ENCODE measurements at regions not wholly inside any gene's neighbourhood (a gene's known extent, or its start where the extent isn't known, plus 50 kb on each side); places are given as distances from the start of the nearest gene placed in this dataset.

- DNase-seq (ENCODE audit: low read depth) = no peak
Observed at GRCh38 chr18:23342506-23342905, 110.6 kb upstream of the RIOK3 start.

GRCh38 chr18:23350188-23350587, 102.9 kb upstream of the RIOK3 start:
- DNase-seq (ENCODE audit: low read depth) = no peak

- no peak for DNase-seq (ENCODE audit: low read depth)
Observed at GRCh38 chr18:23351521-23351920, 101.6 kb upstream of the RIOK3 start.

GRCh38 chr18:23352042-23352441, 101.0 kb upstream of the RIOK3 start:
- no peak for DNase-seq (ENCODE audit: low read depth)

GRCh38 chr18:23353459-23353858, 99.6 kb upstream of the RIOK3 start:
- no peak for DNase-seq (ENCODE audit: low read depth)

- no peak for DNase-seq (ENCODE audit: low read depth)
Observed at GRCh38 chr18:23354625-23355024, 98.5 kb upstream of the RIOK3 start.

GRCh38 chr18:23355206-23355605, 97.9 kb upstream of the RIOK3 start:
- no peak for DNase-seq (ENCODE audit: low read depth)

GRCh38 chr18:23356424-23356823, 96.7 kb upstream of the RIOK3 start:
- no peak for DNase-seq (ENCODE audit: low read depth)

GRCh38 chr18:23356915-23357601, 96.0 kb upstream of the RIOK3 start:
- peak; percentile 46 for DNase-seq (ENCODE audit: low read depth)

- DNase-seq (ENCODE audit: low read depth) = no peak
Observed at GRCh38 chr18:23357996-23358594, 95.0 kb upstream of the RIOK3 start.

- DNase-seq (ENCODE audit: low read depth) = no peak
Observed at GRCh38 chr18:23359421-23359820, 93.7 kb upstream of the RIOK3 start.

- no peak for DNase-seq (ENCODE audit: low read depth)
Observed at GRCh38 chr18:23363865-23364570, 89.1 kb upstream of the RIOK3 start.

- DNase-seq (ENCODE audit: low read depth) = no peak
Observed at GRCh38 chr18:23365602-23366001, 87.5 kb upstream of the RIOK3 start.

GRCh38 chr18:23369266-23369665, 83.8 kb upstream of the RIOK3 start:
- DNase-seq (ENCODE audit: low read depth) = no peak

- DNase-seq (ENCODE audit: low read depth) = no peak
Observed at GRCh38 chr18:23373570-23373969, 79.5 kb upstream of the RIOK3 start.

GRCh38 chr18:23377669-23378301, 75.3 kb upstream of the RIOK3 start:
- DNase-seq (ENCODE audit: low read depth) = peak; percentile 67

- DNase-seq (ENCODE audit: low read depth) = no peak
Observed at GRCh38 chr18:23378302-23378686, 74.8 kb upstream of the RIOK3 start.

GRCh38 chr18:23380001-23380550, 73.0 kb upstream of the RIOK3 start:
- DNase-seq (ENCODE audit: low read depth) = no peak

- no peak for DNase-seq (ENCODE audit: low read depth)
Observed at GRCh38 chr18:23380817-23381216, 72.3 kb upstream of the RIOK3 start.

GRCh38 chr18:23383494-23383893, 69.6 kb upstream of the RIOK3 start:
- DNase-seq (ENCODE audit: low read depth) = no peak

- no peak for DNase-seq (ENCODE audit: low read depth)
Observed at GRCh38 chr18:23384778-23385736, 68.0 kb upstream of the RIOK3 start.
